A673 (cell line): ENCODE measurements at regions not wholly inside any gene's neighbourhood (a gene's known extent, or its start where the extent isn't known, plus 50 kb on each side); places are given as distances from the start of the nearest gene placed in this dataset.

Experiments
- CTCF ChIP-seq: fragments of 300-800, 200-600 bp; sonication (generic); conservative IDR thresholded peaks from 2 replicates; pipeline ENCODE4 v1.5.1; 2017; ENCODE audit warnings: low read depth, mild to moderate bottlenecking, antibody characterized with exemption, low read length, moderate library complexity, mixed read lengths
- EZH2 ChIP-seq: fragments of 200-600 bp; sonication (generic); IDR thresholded peaks from 2 replicates; pipeline ENCODE4 v1.6.1; 2017; ENCODE audit warnings: borderline replicate concordance, low read depth, mild to moderate bottlenecking, mixed read lengths, antibody characterized with exemption, low read length; ENCODE audit not compliant: poor library complexity, severe bottlenecking

DNA sequence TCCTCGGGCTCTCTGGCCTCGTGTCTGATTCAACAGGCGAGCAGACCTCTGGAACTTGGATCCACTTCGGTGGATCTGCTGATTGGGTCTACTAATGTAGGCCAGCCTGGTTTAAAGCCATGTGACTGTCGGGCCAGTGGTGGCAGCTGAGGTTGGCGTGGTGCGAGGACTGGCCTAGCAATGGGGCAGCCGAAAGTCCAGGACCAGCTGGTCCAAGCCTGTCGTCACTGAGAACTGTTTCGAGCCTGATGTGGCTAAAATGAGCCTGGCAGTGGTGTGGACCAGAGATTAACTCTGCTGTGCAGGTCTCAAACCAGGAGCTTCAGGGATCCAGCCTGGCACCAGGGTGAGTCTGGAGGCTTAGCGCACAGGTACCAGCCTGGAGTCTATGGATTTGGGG lies 56.4 kb upstream of the ROBO1 start:
- no peak for TF ChIP-seq EZH2
- TF ChIP-seq CTCF, result no peak
